HL-60 (cell line): ENCODE measurements at regions not wholly inside any gene's neighbourhood (a gene's known extent, or its start where the extent isn't known, plus 50 kb on each side); places are given as distances from the start of the nearest gene placed in this dataset.

Source experiments
- DNase-seq, 2 experiments: peaks; one replicate each; pipeline ENCODE4 v3.0.0-alpha.2; 2010 to 2020; ENCODE audit warnings: low read depth in 1 of 2, low spot score in 1 of 2
- H3K27ac ChIP-seq: fragments of 250-450 bp; sonication (Bioruptor Pico); replicated peaks from 2 replicates; pipeline ENCODE4 v1.5.1; 2020; ENCODE audit warnings: mild to moderate bottlenecking, moderate library complexity
- H3K27me3 ChIP-seq: fragments of 250-450 bp; sonication (Bioruptor Pico); 2 replicates; pipeline ENCODE4 v1.5.1; 2021; ENCODE audit warnings: mild to moderate bottlenecking, moderate library complexity; ENCODE audit not compliant: insufficient read depth, poor library complexity, severe bottlenecking
- H3K4me3 ChIP-seq: replicated peaks from 2 replicates; pipeline ENCODE4 v1.5.1; 2011; ENCODE audit warnings: mild to moderate bottlenecking, control low read depth, low read length; ENCODE audit not compliant: insufficient read depth
- GABPA ChIP-seq: IDR thresholded peaks from 2 replicates; pipeline ENCODE4 v1.6.1; 2012; ENCODE audit warnings: low read depth
- POLR2AphosphoS5 ChIP-seq: IDR thresholded peaks from 2 replicates; pipeline ENCODE4 v1.6.1; 2012; ENCODE audit warnings: low read depth
- SPI1 ChIP-seq: IDR thresholded peaks from 2 replicates; pipeline ENCODE4 v1.6.1; 2012; ENCODE audit warnings: low read depth, mild to moderate bottlenecking, borderline replicate concordance
- TF ChIP-seq, protein P1 (sequence below): IDR thresholded peaks from one replicate; pipeline ENCODE4 v1.5.1; 2011; ENCODE audit warnings: low read length, control low read depth, inconsistent platforms; ENCODE audit not compliant: insufficient read depth
- TF ChIP-seq, protein P2 (sequence below): IDR thresholded peaks from 2 replicates; pipeline ENCODE4 v1.6.1; 2012; ENCODE audit warnings: low read depth; ENCODE audit not compliant: insufficient replicate concordance

DNA sequence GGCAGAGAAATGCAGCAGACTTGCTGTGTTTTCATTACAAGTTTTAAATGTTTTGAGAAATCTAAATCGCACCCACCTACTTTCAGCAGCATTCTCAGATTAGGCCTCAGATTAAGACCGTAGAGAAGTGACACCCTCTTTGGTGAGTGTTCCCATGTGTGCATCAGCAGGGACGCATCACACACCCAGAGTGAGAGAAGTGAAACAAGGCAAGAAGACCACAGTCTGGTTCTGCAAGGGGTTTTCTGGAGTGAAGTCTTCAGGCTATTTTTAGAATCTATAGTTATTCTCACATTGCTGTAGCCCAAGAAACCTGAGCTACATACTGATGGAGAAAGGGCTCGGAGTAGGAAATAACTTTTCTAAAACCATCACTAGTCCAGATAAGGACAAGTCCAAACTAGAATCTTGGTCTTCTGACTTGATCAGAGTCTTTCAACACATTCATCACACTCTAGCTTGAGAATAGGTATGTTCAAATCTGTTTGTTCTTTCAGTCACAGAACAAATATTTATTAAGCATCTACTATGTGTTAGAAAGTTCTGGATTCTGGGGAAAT, 1216.6 kb upstream of the PIK3C3 start:
- Histone ChIP-seq H3K27ac (no peak overlapping the region), H3K4me3 (no peak overlapping the region), H3K27me3 (no peaks in the 10 kb centered on the region)
- TF ChIP-seq GABPA: no peak
- TF ChIP-seq, protein P1, sequence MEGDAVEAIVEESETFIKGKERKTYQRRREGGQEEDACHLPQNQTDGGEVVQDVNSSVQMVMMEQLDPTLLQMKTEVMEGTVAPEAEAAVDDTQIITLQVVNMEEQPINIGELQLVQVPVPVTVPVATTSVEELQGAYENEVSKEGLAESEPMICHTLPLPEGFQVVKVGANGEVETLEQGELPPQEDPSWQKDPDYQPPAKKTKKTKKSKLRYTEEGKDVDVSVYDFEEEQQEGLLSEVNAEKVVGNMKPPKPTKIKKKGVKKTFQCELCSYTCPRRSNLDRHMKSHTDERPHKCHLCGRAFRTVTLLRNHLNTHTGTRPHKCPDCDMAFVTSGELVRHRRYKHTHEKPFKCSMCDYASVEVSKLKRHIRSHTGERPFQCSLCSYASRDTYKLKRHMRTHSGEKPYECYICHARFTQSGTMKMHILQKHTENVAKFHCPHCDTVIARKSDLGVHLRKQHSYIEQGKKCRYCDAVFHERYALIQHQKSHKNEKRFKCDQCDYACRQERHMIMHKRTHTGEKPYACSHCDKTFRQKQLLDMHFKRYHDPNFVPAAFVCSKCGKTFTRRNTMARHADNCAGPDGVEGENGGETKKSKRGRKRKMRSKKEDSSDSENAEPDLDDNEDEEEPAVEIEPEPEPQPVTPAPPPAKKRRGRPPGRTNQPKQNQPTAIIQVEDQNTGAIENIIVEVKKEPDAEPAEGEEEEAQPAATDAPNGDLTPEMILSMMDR: no peak
- no peak for TF ChIP-seq SPI1
- no peak for TF ChIP-seq POLR2AphosphoS5
- TF ChIP-seq, protein P2, sequence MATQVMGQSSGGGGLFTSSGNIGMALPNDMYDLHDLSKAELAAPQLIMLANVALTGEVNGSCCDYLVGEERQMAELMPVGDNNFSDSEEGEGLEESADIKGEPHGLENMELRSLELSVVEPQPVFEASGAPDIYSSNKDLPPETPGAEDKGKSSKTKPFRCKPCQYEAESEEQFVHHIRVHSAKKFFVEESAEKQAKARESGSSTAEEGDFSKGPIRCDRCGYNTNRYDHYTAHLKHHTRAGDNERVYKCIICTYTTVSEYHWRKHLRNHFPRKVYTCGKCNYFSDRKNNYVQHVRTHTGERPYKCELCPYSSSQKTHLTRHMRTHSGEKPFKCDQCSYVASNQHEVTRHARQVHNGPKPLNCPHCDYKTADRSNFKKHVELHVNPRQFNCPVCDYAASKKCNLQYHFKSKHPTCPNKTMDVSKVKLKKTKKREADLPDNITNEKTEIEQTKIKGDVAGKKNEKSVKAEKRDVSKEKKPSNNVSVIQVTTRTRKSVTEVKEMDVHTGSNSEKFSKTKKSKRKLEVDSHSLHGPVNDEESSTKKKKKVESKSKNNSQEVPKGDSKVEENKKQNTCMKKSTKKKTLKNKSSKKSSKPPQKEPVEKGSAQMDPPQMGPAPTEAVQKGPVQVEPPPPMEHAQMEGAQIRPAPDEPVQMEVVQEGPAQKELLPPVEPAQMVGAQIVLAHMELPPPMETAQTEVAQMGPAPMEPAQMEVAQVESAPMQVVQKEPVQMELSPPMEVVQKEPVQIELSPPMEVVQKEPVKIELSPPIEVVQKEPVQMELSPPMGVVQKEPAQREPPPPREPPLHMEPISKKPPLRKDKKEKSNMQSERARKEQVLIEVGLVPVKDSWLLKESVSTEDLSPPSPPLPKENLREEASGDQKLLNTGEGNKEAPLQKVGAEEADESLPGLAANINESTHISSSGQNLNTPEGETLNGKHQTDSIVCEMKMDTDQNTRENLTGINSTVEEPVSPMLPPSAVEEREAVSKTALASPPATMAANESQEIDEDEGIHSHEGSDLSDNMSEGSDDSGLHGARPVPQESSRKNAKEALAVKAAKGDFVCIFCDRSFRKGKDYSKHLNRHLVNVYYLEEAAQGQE: no peak
- no peak for DNase-seq

DNA sequence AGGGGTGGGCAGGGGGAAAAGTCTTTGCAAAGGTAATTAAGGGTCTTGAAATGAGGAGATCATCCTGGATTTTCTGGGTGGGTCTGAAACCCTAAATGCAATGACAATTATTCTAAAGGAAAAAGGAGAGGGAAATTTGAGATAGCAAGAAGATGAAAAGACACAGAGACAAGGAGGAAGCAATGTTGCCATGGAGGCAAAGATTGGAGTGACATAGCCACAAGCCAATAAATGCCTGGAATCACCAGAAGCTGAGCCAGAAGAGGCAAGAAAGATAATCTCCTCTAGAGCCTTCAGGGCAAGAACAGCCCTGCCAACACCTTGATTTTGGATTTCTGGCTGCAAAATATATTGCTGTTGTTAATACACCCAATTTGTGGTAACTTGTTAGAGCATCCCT, 1246.3 kb upstream of the PIK3C3 start:
- TF ChIP-seq SPI1: no peak
- no peak for TF ChIP-seq POLR2AphosphoS5
- no peak for TF ChIP-seq GABPA
- TF ChIP-seq, protein P2: no peak
- TF ChIP-seq, protein P1: no peak
- H3K27ac ChIP-seq: no peak overlapping the region
- H3K27me3 ChIP-seq: no peaks in the 10 kb centered on the region
- no peak overlapping the region for H3K4me3 ChIP-seq
- no peak for DNase-seq

DNA sequence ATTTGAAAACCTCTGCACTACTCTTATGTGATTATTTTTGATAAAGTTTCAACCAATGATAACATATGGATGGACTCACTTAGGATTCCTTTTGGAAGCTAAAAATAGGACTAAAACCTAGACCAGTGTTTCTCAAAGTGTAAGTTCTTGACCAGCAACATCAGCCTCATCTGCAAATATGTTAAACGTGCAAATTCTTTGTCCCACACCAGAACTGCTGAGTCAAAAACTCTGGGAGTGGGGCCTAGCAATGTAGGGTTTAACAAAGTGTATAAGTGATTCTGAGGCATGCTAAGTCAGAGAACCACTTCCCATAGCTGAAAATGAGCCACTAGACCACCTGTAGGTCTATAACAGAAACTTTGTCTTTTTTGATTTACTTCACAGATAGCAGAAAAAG, 1247.2 kb upstream of the PIK3C3 start:
- TF ChIP-seq SPI1: no peak
- no peak for TF ChIP-seq GABPA
- TF ChIP-seq, protein P1: no peak
- DNase-seq: no peak
- Histone ChIP-seq H3K4me3 (no peak overlapping the region), H3K27ac (no peak overlapping the region), H3K27me3 (no peaks in the 10 kb centered on the region)

DNA sequence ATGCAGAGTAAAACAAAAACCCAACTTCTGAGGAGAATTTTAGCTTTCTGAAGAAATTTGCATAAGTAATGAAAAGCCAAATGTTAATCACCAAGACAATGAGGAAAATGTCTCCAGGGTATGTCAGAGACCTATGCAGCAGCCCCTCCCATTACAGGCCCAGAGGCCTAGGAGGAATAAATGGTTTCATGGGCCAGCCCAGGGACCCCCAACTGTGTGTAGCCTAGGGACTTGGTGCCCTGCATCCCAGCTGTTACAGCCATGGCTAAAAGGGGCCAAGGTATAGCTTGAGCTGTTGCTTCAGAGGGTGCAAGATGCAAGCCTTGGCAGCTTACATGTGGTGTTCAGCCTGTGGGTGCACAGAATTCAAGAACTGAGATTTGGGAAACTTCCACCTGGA, 1256.9 kb upstream of the PIK3C3 start:
- TF ChIP-seq, protein P1: no peak
- TF ChIP-seq, protein P2: no peak
- TF ChIP-seq POLR2AphosphoS5 (no peak), GABPA (no peak), SPI1 (no peak)

More for the DNA sequence above, 1256.9 kb upstream of the PIK3C3 start:
- no peak overlapping the region for H3K4me3 ChIP-seq
- H3K27me3 ChIP-seq: no peaks in the 10 kb centered on the region
- H3K27ac ChIP-seq: no peak overlapping the region
- DNase-seq: no peak
